Aorta (tissue), 5 donors: ENCODE measurements at regions not wholly inside any gene's neighbourhood (a gene's known extent, or its start where the extent isn't known, plus 50 kb on each side); places are given as distances from the start of the nearest gene placed in this dataset.

Experiments used
- ATAC-seq: fragments of 200-7000 bp; cut with Tn5 transposase; one replicate; pipeline ENCODE4 v1.9.1; 2022; ENCODE audit warnings: moderate library complexity; ENCODE audit not compliant: low FRiP score
- DNase-seq, 2 donors: peaks; one replicate each; pipeline ENCODE4 v3.0.0-alpha.2; 2020
- H3K27ac ChIP-seq, 2 donors: one replicate each; pipeline ENCODE4 v1.5.1; 2013; ENCODE audit warnings: low read length in 2 of 2, mild to moderate bottlenecking in 2 of 2, moderate library complexity in 2 of 2, control low read depth in 1 of 2, inconsistent platforms in 1 of 2, low read depth in 1 of 2
- H3K27me3 ChIP-seq, 2 donors: one replicate each; pipeline ENCODE4 v1.6.1; 2013; ENCODE audit warnings: control low read depth in 1 of 2, low read length in 1 of 2, mild to moderate bottlenecking in 1 of 2, moderate library complexity in 1 of 2; ENCODE audit not compliant: insufficient read depth in 2 of 2, control insufficient read depth in 1 of 2
- H3K36me3 ChIP-seq, 2 donors: one replicate each; pipeline ENCODE4 v1.6.1; 2013; ENCODE audit warnings: control low read depth in 1 of 2, low read length in 1 of 2, mild to moderate bottlenecking in 1 of 2; ENCODE audit not compliant: insufficient read depth in 2 of 2, control insufficient read depth in 1 of 2
- H3K4me1 ChIP-seq, 2 donors: one replicate each; pipeline ENCODE4 v1.6.1; 2013; ENCODE audit warnings: low read length in 2 of 2, control low read depth in 1 of 2, mild to moderate bottlenecking in 1 of 2, moderate library complexity in 1 of 2; ENCODE audit not compliant: insufficient read depth in 2 of 2, control insufficient read depth in 1 of 2
- H3K4me3 ChIP-seq, 2 donors: one replicate each; pipeline ENCODE4 v1.5.1; 2013; ENCODE audit warnings: low read length in 2 of 2, control low read depth in 1 of 2, mild to moderate bottlenecking in 1 of 2
- H3K9me3 ChIP-seq: one replicate; pipeline ENCODE4 v1.6.1; 2013; ENCODE audit warnings: mild to moderate bottlenecking, low read length; ENCODE audit not compliant: control insufficient read depth
- WGBS, 2 donors: extraction: QIAGEN DNeasy Blood & Tissue Kit; methylation state at CpG; one replicate each; pipeline ENCODE4 v1.1.7; 2013; 5-methylcytosine and 5-hydroxymethylcytosine counted together
- intact Hi-C, 2 donors: fragments of 100-400 bp; cut with DNase I; formaldehyde crosslinking; loops; one replicate each; pipeline versions ENCODE4 v1.14.2 to v1.15.0; 2022
- donor health status: healthy with polysubstance abuse.
- donor health status: Bipolar disorder and iron deficiency.
- donor health status: DM: no; HTN: no; CAD: no.
- donor health status: DM: no; HTN: no; CAD: no.
- donor health status: DM: yes; HTN: yes; CAD: no.

DNA sequence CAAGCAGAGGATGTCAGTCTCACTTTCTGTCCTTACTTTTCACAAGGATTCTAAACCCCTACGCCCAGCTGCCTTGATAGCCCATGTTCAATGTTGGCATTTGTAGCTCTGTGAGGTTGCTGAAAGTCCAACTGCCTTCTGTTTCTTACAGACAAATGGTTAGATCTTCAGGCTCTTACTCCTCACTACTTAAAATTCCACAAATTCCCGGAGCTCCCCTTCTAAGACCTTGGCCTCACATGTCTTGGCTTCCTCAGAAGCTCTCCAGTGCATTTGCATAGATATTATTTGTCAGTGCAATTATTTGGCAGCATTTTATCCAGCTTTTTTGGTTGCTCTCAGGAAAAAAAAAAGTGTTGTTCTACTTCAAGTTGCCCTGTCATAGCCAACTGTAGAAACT lies 453.7 kb upstream of the CELF4 start:
- ATAC-seq (no peak), DNase-seq (no peak)
- intact Hi-C loops, result no loop called here
- Histone ChIP-seq H3K9me3 (no peaks in the 10 kb centered on the region), H3K27ac (no peak overlapping the region), H3K27me3 (no peaks in the 10 kb centered on the region), H3K4me1 (no peaks in the 10 kb centered on the region), H3K36me3 (no peaks in the 10 kb centered on the region), H3K4me3 (no peak overlapping the region)
- 68 to 72% methylated on average over 2 of the region's 2 CpGs for WGBS, 2 donors

DNA sequence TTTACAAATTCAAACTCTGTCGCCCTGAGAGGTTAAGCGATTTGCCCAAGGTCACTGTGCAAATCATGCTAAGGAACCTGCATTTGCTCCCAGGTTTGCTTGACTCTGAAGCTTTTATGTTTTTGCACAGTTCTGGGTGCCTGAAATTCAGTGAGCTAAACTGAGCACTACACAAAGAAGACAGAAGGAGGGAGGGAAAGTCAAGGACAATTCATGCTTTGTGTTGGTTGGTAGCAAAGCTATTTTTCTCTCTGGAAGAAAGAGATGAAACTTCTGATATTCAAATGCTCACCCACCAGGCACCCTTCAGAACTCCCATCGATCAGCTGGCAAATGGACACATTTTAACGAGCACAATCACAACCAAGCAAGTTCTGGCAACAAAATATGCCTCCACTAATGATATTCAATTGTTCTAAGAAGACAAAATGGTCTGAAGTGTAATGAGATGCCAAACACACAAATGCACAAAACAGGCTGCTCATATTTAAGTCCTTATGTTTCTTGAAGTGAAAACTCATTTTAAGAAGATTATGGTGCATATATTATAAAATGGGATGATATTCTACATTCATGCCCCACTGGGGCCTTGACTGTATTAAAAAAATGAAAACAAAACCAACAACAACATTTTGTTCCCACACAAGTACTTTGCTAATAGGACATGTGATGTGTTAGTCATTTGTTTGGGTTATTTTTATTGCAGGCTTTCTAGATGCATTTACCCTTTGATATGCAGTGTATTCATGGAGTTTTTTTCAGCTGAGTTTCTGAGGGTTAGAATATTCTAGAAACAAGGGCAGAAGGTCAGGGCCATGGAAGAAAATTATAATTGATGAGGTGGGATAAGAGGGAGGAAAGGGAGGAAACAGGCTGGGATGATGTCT lies 445.6 kb upstream of the CELF4 start:
- H3K9me3 ChIP-seq, result no peaks in the 10 kb centered on the region
- DNase-seq (no peak), ATAC-seq (no peak)
- no peaks in the 10 kb centered on the region for H3K27me3 ChIP-seq
- no peak overlapping the region for H3K27ac ChIP-seq
- H3K36me3 ChIP-seq, result no peaks in the 10 kb centered on the region
- intact Hi-C loops, result no loop called here
- no peak overlapping the region for H3K4me3 ChIP-seq
- H3K4me1 ChIP-seq, result no peaks in the 10 kb centered on the region
- WGBS, 2 donors, result 77 to 84% methylated on average over 4 of the region's 4 CpGs

DNA sequence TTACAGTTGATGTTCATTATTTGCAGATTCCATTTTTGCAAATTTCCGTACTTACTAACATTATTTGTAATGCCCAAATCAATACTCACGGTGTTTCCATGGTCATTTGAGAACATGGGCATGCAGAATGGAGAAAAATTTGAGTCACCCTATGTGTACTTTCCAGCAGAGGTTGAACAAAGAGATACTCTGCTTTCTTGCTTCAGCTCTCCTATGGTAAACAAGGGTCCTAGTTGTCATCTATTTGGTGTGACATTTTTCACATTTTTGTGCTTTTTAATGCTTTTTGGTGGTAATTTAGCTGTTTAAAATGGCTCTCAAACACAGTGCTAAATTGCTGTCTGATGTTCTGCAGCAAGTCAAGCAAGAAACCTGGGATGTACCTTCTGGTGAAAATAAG lies 444.4 kb upstream of the CELF4 start:
- DNase-seq (no peak), ATAC-seq (no peak)
- Histone ChIP-seq H3K36me3 (no peaks in the 10 kb centered on the region), H3K27me3 (no peaks in the 10 kb centered on the region), H3K4me1 (no peaks in the 10 kb centered on the region), H3K4me3 (no peak overlapping the region), H3K9me3 (peaks cover 1% of the 10 kb centered on the region), H3K27ac (no peak overlapping the region)
- 76 to 78% methylated on average over 2 of the region's 2 CpGs for WGBS, 2 donors
- intact Hi-C loops, result no loop called here

DNA sequence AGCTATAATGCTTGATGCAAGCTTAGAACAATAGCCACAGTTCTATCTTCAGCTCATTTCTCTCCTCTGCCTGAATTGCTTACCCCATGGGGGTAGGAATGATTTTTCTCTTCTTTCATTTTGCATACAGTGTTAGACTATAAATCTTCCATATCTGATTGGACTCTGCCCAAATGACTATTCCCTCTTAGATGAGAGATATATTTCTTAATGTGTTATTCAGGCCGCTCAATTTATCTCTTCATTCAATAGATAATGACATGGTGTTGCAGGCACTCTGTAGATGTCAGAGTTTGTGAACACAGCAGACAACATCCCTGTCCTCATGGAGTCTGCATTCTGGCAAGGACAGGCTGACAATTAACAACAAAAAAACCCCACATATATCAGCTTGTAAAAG lies 443.7 kb upstream of the CELF4 start:
- no peak overlapping the region for H3K4me3 ChIP-seq
- H3K36me3 ChIP-seq, result no peaks in the 10 kb centered on the region
- ATAC-seq (no peak), DNase-seq (no peak)
- no peaks in the 10 kb centered on the region for H3K4me1 ChIP-seq
- H3K27me3 ChIP-seq, result no peaks in the 10 kb centered on the region
- intact Hi-C loops, result no loop called here
- H3K27ac ChIP-seq, result no peak overlapping the region
- 15 to 35% methylated on average over 1 of the region's 1 CpG for WGBS, 2 donors
- peaks cover 2% of the 10 kb centered on the region for H3K9me3 ChIP-seq

DNA sequence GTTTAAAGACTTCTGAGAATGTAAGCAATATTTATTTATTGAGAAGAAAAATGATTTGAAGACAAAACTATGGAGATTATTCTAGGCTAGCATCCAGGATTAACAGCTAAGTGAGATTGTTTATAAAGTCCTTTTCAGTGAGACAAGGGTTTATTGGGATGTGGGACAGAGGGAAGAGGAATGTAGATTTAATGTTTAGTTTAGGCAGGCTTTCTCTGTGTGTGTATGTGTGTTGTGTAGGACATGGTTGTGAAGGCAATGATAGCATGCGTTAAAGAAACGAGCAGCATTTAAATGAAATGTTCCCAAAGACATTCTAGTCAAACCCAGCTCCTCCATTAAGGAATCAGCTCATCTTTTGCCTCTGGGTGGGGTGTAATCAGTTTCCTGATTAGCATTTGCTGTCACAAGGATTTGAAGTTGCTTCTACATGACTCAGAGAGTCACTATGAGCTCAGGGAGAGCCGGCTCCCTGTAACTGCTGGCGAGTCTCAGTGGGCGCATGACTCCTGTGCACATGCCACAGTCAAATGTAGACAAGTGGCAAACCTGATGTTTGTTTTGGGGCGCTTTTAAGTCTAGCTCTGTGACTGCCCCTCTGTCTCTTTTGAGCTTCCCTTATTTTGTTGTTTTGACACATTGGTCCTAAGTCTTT lies 442.2 kb upstream of the CELF4 start:
- Histone ChIP-seq H3K4me3 (no peak overlapping the region), H3K36me3 (no peaks in the 10 kb centered on the region), H3K9me3 (peaks cover 5% of the 10 kb centered on the region), H3K27ac (no peak overlapping the region), H3K4me1 (no peaks in the 10 kb centered on the region), H3K27me3 (no peaks in the 10 kb centered on the region)
- WGBS, 2 donors, result 31 to 45% methylated on average over 6 of the region's 6 CpGs
- intact Hi-C loops, result no loop called here
- DNase-seq (no peak), ATAC-seq (no peak)

DNA sequence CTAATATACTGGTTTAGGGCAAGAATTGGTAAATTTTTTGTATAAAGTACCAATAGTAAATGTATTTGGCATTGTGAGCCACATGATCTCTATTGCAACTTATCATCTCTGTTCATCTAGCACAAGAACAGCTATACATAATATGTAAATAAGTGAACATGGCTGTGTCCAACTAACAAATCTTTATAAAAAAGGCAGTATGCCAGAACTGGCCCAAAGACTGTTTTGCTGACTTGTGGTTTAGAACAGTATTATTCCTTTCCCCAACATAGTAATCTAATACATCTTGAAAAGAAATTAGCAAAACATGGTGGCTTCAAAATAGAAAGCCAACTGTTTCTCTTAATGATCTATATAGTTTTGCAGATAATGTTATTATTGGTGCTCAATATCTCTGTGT lies 441.4 kb upstream of the CELF4 start:
- Histone ChIP-seq H3K36me3 (no peaks in the 10 kb centered on the region), H3K9me3 (peaks cover 5% of the 10 kb centered on the region), H3K27me3 (no peaks in the 10 kb centered on the region), H3K4me1 (no peaks in the 10 kb centered on the region), H3K27ac (no peak overlapping the region), H3K4me3 (no peak overlapping the region)
- intact Hi-C loops, result no loop called here
- ATAC-seq (no peak), DNase-seq (no peak)

DNA sequence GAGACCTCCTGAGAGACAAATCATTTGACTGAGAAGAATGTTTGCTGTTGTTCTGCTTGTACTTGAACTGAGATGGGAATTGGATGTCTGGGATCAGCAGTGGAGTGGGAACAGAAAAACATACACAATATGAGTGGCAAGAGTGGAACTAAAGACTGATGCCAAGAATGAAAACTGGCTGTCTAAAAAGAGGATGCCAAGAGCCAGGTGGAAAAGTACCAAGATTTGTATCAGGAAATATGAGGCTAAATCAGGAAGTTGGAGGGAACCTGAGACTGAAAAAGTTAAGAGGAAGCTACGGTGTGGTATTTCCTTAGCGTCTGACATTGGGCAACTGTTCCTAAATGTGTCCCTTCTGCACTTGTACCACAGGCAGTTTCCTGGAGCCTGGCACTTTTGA lies 440.9 kb upstream of the CELF4 start:
- WGBS, 2 donors, result 10% methylated on average over 2 of the region's 2 CpGs
- Histone ChIP-seq H3K9me3 (peaks cover 5% of the 10 kb centered on the region), H3K27me3 (no peaks in the 10 kb centered on the region), H3K36me3 (no peaks in the 10 kb centered on the region), H3K4me1 (no peaks in the 10 kb centered on the region), H3K4me3 (no peak overlapping the region), H3K27ac (no peak overlapping the region)
- intact Hi-C loops, result no loop called here
- DNase-seq (no peak), ATAC-seq (no peak)

DNA sequence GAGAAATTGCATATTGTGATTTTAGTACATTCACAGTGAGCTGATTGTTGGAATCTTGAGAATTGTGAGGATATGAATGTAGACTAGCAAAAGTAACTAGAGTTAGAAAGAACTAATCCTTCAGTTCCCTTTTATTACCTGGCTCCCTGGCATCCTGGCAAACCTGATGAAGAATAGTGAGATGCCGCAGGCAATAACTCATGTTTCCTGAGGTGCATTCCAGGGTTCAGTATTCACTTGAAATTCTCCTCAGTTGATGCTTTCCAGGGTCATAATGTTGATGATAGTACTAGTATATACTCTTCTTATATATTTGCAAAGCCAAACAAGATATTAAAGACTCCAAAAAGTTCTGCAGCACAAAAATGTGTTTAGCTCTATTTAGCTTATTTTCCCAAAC lies 432.1 kb upstream of the CELF4 start:
- WGBS, 2 donors, result 80 to 83% methylated on average over 1 of the region's 1 CpG
- Histone ChIP-seq H3K36me3 (no peaks in the 10 kb centered on the region), H3K27ac (no peak overlapping the region), H3K27me3 (no peaks in the 10 kb centered on the region), H3K4me1 (no peaks in the 10 kb centered on the region), H3K4me3 (no peak overlapping the region), H3K9me3 (no peaks in the 10 kb centered on the region)
- intact Hi-C loops, result no loop called here
- ATAC-seq, result no peak
- DNase-seq, result no peak

DNA sequence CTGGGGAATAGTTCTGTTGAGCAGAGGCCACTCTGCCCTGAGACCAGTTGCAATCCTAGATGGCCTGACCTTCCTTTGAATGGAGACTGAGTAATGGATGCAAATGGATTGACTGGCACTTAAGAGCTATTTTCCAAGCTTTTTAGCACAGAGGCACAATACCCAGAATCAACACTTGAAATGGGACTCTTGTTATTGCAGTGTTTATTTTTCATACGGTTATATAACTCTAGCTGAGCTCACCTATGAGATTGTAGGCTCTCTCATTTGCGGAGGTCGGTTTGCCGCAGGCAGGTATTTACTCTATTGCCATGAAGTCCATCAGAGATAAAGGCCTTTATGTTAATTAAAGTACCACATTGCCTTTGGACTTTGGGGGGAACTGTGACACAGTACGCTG lies 422.3 kb upstream of the CELF4 start:
- intact Hi-C loops, result loop anchor here in 1 of 2 donors (10.0 kb wide), 1 partner anchor 57 kb away; no protein-coding TSS in a partner anchor
- DNase-seq, result no peak

More for the DNA sequence above, 422.3 kb upstream of the CELF4 start:
- no peaks in the 10 kb centered on the region for H3K4me1 ChIP-seq
- no peak overlapping the region for H3K27ac ChIP-seq
- H3K4me3 ChIP-seq, result no peak overlapping the region
- H3K36me3 ChIP-seq, result no peaks in the 10 kb centered on the region
- no peaks in the 10 kb centered on the region for H3K9me3 ChIP-seq
- H3K27me3 ChIP-seq, result no peaks in the 10 kb centered on the region
- no peak for ATAC-seq
- WGBS, 2 donors, result 86% methylated on average over 5 of the region's 5 CpGs
